K562 (cell line): ENCODE measurements at regions not wholly inside any gene's neighbourhood (a gene's known extent, or its start where the extent isn't known, plus 50 kb on each side); places are given as distances from the start of the nearest gene placed in this dataset.

Experiments
- ATAC-seq: fragments of 200-7000 bp; cut with Tn5 transposase; 3 replicates; pipeline ENCODE4 v1.9.1; 2020; ENCODE audit warnings: moderate library complexity
- BruUV-seq: library from RNA; stranded (reverse); fragments of 400-500 nt; replicated peaks from 2 replicates; lab custom pipeline; 2021; lab: Mats Ljungman, UMichigan
- CTCF ChIA-PET: fragments of 300-600 bp; formaldehyde crosslinking; extraction: SDS; loops from one replicate; lab custom pipeline; 2021; ENCODE audit warnings: low intra/inter-chr PET ratio; lab: Yijun Ruan, JAX
- POLR2A ChIA-PET: fragments of 300-600, 350-650 bp; sonication (Branson Sonifier 250); formaldehyde crosslinking; extraction: SDS; loops from one replicate; lab custom pipeline; 2021; ENCODE audit warnings: antibody characterized with exemption, inconsistent platforms; lab: Yijun Ruan, JAX
- DNase-seq, 4 experiments: peaks; one replicate each; pipeline versions ENCODE4 v3.0.0 to v3.0.0-alpha.2; 2011 to 2018; ENCODE audit warnings: low spot score in 3 of 4, mixed read lengths in 3 of 4; ENCODE audit errors: extremely low read depth in 1 of 4
- FAIRE-seq: peaks from 2 replicates; lab custom pipeline; 2011; peaks lifted over from hg19 to GRCh38; lab: Jason Lieb, UNC
- H2AFZ ChIP-seq: 2 replicates; pipeline ENCODE4 v1.6.0; 2011; ENCODE audit warnings: low read depth, low read length, control low read depth, inconsistent platforms
- H3K27ac ChIP-seq: fragments of 200-600 bp; 3 replicates; pipeline ENCODE4 v1.8.0; 2011; ENCODE audit warnings: low read depth, mild to moderate bottlenecking, control low read depth, inconsistent platforms, low read length, moderate library complexity, mixed read lengths; ENCODE audit errors: extremely low read depth
- H3K27me3 ChIP-seq, 2 experiments: fragments of 300-600 bp in 1 of 2; 2 replicates in 1 of 2; 3 replicates in 1 of 2; pipeline versions ENCODE4 v1.6.0 to v1.8.0; 2011; ENCODE audit warnings: inconsistent platforms in 2 of 2, low read length in 2 of 2, mild to moderate bottlenecking in 1 of 2, mixed read lengths in 1 of 2, moderate library complexity in 1 of 2; ENCODE audit not compliant: control insufficient read depth in 2 of 2, insufficient read depth in 2 of 2
- H3K36me3 ChIP-seq: fragments of 300-600 bp; 3 replicates; pipeline ENCODE4 v1.8.0; 2011; ENCODE audit warnings: mild to moderate bottlenecking, low read length, inconsistent platforms; ENCODE audit not compliant: control insufficient read depth, insufficient read depth
- H3K4me1 ChIP-seq, 2 experiments: fragments of 200-600 bp in 1 of 2; replicated peaks in 1 of 2; 2 replicates in 1 of 2; 3 replicates in 1 of 2; pipeline versions ENCODE4 v1.5.1 to v1.8.0; 2011; ENCODE audit warnings: inconsistent platforms in 2 of 2, low read length in 2 of 2, mild to moderate bottlenecking in 1 of 2, mixed read lengths in 1 of 2, moderate library complexity in 1 of 2; ENCODE audit not compliant: control insufficient read depth in 2 of 2, insufficient read depth in 2 of 2
- H3K4me2 ChIP-seq: 2 replicates; pipeline ENCODE4 v1.6.1; 2011; ENCODE audit warnings: low read length, control low read depth, inconsistent platforms, mixed read lengths; ENCODE audit not compliant: insufficient read depth
- H3K4me3 ChIP-seq: fragments of 200-600 bp; sonication (generic), shearing (Covaris generic); 2 replicates; pipeline ENCODE4 v1.5.1; 2016; ENCODE audit warnings: control low read depth, inconsistent platforms
- H3K79me2 ChIP-seq: fragments of 200-600 bp; 3 replicates; pipeline ENCODE4 v1.8.0; 2011; ENCODE audit warnings: low read length, inconsistent platforms; ENCODE audit not compliant: control insufficient read depth, insufficient read depth
- H3K9ac ChIP-seq, 2 experiments: 2 replicates each; pipeline versions ENCODE4 v1.6.0 to v1.6.1; 2011; ENCODE audit warnings: low read depth in 2 of 2, low read length in 2 of 2, control low read depth in 1 of 2, inconsistent platforms in 1 of 2, mild to moderate bottlenecking in 1 of 2, mixed read lengths in 1 of 2; ENCODE audit not compliant: insufficient read depth in 1 of 2
- H3K9me1 ChIP-seq: one replicate; pipeline ENCODE4 v1.6.0; 2011; ENCODE audit warnings: inconsistent platforms, mild to moderate bottlenecking, low read length, moderate library complexity; ENCODE audit not compliant: control insufficient read depth, insufficient read depth
- H3K9me3 ChIP-seq: replicated peaks from 2 replicates; pipeline ENCODE4 v1.5.1; 2011; ENCODE audit warnings: low read depth, low read length, inconsistent platforms; ENCODE audit not compliant: control insufficient read depth, insufficient read depth
- H4K20me1 ChIP-seq: replicated peaks from 2 replicates; pipeline ENCODE4 v1.6.1; 2011; ENCODE audit warnings: low read length, inconsistent platforms, mixed read lengths; ENCODE audit not compliant: control insufficient read depth, insufficient read depth
- EP300 ChIP-seq: IDR thresholded peaks from 2 replicates; pipeline ENCODE4 v1.6.1; 2012; ENCODE audit warnings: low read length, improper control_type of control experiment
- SREBF2 ChIP-seq: sonication (generic); formaldehyde crosslinking; IDR thresholded peaks from 2 replicates; pipeline ENCODE4 v1.4.0; 2020; ENCODE audit warnings: mild to moderate bottlenecking, missing genetic modification reagents
- SRSF9 ChIP-seq: fragments of 200-400 bp; formaldehyde crosslinking; IDR thresholded peaks from 2 replicates; pipeline ENCODE4 v1.6.1; 2017; ENCODE audit warnings: low read depth, low read length, borderline replicate concordance
- STAT5A ChIP-seq: IDR thresholded peaks from 2 replicates; pipeline ENCODE4 v1.6.1; 2012; ENCODE audit warnings: low read length, inconsistent platforms, borderline replicate concordance
- THRA ChIP-seq: fragments of 450-650 bp; IDR thresholded peaks from 2 replicates; pipeline ENCODE4 v1.6.1; 2017; ENCODE audit warnings: mild to moderate bottlenecking, moderate library complexity
- XRCC4 ChIP-seq: IDR thresholded peaks from one replicate; pipeline ENCODE4 v1.6.1; 2011; ENCODE audit not compliant: insufficient read depth, insufficient read length; ENCODE audit errors: extremely low read depth
- ZBTB34 ChIP-seq: fragments of 250-450 bp; sonication (Bioruptor Pico); IDR thresholded peaks from 2 replicates; pipeline ENCODE4 v1.8.0; 2021; ENCODE audit warnings: mild to moderate bottlenecking, moderate library complexity
- ZFP30 ChIP-seq: fragments of 250-450 bp; sonication (Bioruptor Pico); IDR thresholded peaks from 2 replicates; pipeline ENCODE4 v1.8.0; 2022; ENCODE audit warnings: moderate library complexity, mild to moderate bottlenecking, inconsistent platforms, borderline replicate concordance
- ZNF41 ChIP-seq: fragments of 250-450 bp; sonication (Bioruptor Pico); conservative IDR thresholded peaks from 2 replicates; pipeline ENCODE4 v1.4.0; 2020; ENCODE audit warnings: mild to moderate bottlenecking
- ZNF778 ChIP-seq: fragments of 450-650 bp; formaldehyde crosslinking; IDR thresholded peaks from 2 replicates; pipeline ENCODE4 v1.4.0; 2020; ENCODE audit warnings: mild to moderate bottlenecking, moderate library complexity
- WGBS: fragments of 100-300 bp; shearing (Covaris generic); methylation state at CpG from one replicate; pipeline ENCODE4 v1.1.6; 2016; ENCODE audit warnings: low coverage, mixed read lengths; ENCODE audit not compliant: insufficient coverage; ENCODE audit errors: missing lambda C conversion rate; 5-methylcytosine and 5-hydroxymethylcytosine counted together
- in situ Hi-C: fragments of 300-500 bp; cut with MboI; formaldehyde crosslinking; loops from 4 replicates; pipeline ENCODE4 v1.15.0; 2018; ENCODE audit warnings: inconsistent platforms, mixed read lengths
- intact Hi-C: fragments of 100-400 bp; cut with micrococcal nuclease; formaldehyde crosslinking; loops from 2 replicates; pipeline ENCODE4 v1.14.2; 2022
- TF ChIP-seq, protein P1 (sequence below): fragments of 250-450 bp; sonication (Bioruptor Pico); IDR thresholded peaks from 2 replicates; pipeline ENCODE4 v1.6.1; 2021; ENCODE audit warnings: mild to moderate bottlenecking
- TF ChIP-seq, protein P2 (sequence below): IDR thresholded peaks from 3 replicates; pipeline ENCODE4 v1.6.1; 2011; ENCODE audit warnings: borderline replicate concordance, mild to moderate bottlenecking; ENCODE audit not compliant: insufficient read length, insufficient read depth
- TF ChIP-seq, protein P3 (sequence below): fragments of 250-450 bp; sonication (Bioruptor Pico); IDR thresholded peaks from 2 replicates; pipeline ENCODE4 v1.8.0; 2021; ENCODE audit warnings: moderate library complexity, mild to moderate bottlenecking, inconsistent platforms

- no peak for ATAC-seq
- no peak overlapping the region for H3K27ac ChIP-seq
- POLR2A ChIA-PET, result no interaction called here
Measured at GRCh38 chrX:21305799-21306336, 68.3 kb upstream of the CNKSR2 start.

GRCh38 chrX:21319323-21319722 is 54.9 kb upstream of the CNKSR2 start:
- CTCF ChIA-PET, result no interaction called here
- no peak for FAIRE-seq
- TF ChIP-seq SREBF2 (CRISPR knock-in tag) (no peak), ZNF778 (CRISPR knock-in tag) (no peak), ZFP30 (CRISPR knock-in tag) (no peak), ZBTB34 (no peak), EP300 (no peak), XRCC4 (no peak), STAT5A (no peak), THRA (no peak)
- TF ChIP-seq, protein P1, sequence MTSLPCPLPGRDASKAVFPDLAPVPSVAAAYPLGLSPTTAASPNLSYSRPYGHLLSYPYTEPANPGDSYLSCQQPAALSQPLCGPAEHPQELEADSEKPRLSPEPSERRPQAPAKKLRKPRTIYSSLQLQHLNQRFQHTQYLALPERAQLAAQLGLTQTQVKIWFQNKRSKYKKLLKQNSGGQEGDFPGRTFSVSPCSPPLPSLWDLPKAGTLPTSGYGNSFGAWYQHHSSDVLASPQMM (CRISPR knock-in tag), result no peak
- TF ChIP-seq, protein P2, sequence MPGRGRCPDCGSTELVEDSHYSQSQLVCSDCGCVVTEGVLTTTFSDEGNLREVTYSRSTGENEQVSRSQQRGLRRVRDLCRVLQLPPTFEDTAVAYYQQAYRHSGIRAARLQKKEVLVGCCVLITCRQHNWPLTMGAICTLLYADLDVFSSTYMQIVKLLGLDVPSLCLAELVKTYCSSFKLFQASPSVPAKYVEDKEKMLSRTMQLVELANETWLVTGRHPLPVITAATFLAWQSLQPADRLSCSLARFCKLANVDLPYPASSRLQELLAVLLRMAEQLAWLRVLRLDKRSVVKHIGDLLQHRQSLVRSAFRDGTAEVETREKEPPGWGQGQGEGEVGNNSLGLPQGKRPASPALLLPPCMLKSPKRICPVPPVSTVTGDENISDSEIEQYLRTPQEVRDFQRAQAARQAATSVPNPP, result no peak
- TF ChIP-seq, protein P3, sequence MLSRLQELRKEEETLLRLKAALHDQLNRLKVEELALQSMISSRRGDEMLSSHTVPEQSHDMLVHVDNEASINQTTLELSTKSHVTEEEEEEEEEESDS (CRISPR knock-in tag), result no peak

More at GRCh38 chrX:21305799-21306336, 68.3 kb upstream of the CNKSR2 start:
- Histone ChIP-seq H3K4me2 (no peak overlapping the region), H3K9me3 (no peaks in the 10 kb centered on the region), H3K9me1 (no peaks in the 10 kb centered on the region), H3K4me3 (no peak overlapping the region), H2AFZ (no peak overlapping the region), H3K9ac (no peak overlapping the region), H4K20me1 (no peaks in the 10 kb centered on the region), H3K4me1 (no peaks in the 10 kb centered on the region), H3K27me3 (no peaks in the 10 kb centered on the region), H3K36me3 (no peaks in the 10 kb centered on the region), H3K79me2 (no peaks in the 10 kb centered on the region)
- in situ Hi-C loops, result no loop called here
- DNase-seq, result no peak
- TF ChIP-seq SRSF9 (no peak), ZNF41 (CRISPR knock-in tag) (no peak)
- 0% methylated on average over 2 of the region's 2 CpGs for WGBS
- FAIRE-seq, result no peak
- BruUV-seq, result no TSS peak
- CTCF ChIA-PET, result no interaction called here
- intact Hi-C loops, result no loop called here

More at GRCh38 chrX:21319323-21319722, 54.9 kb upstream of the CNKSR2 start:
- in situ Hi-C loops, result no loop called here
- POLR2A ChIA-PET, result no interaction called here
- no peaks in the 10 kb centered on the region for H3K9me3 ChIP-seq
- ATAC-seq (no peak), DNase-seq (no peak)
- H3K4me1 ChIP-seq, result no peaks in the 10 kb centered on the region
- H3K27ac ChIP-seq, result no peak overlapping the region
- intact Hi-C loops, result no loop called here
- H3K79me2 ChIP-seq, result no peaks in the 10 kb centered on the region
- WGBS, result 7% methylated on average over 2 of the region's 3 CpGs
- H2AFZ ChIP-seq, result no peak overlapping the region
- H3K4me2 ChIP-seq, result no peak overlapping the region
- BruUV-seq, result no TSS peak
- no peaks in the 10 kb centered on the region for H3K36me3 ChIP-seq
- no peak overlapping the region for H3K4me3 ChIP-seq
- H3K9me1 ChIP-seq, result no peaks in the 10 kb centered on the region
- no peak overlapping the region for H3K9ac ChIP-seq
- H4K20me1 ChIP-seq, result no peaks in the 10 kb centered on the region
- no peaks in the 10 kb centered on the region for H3K27me3 ChIP-seq
